Activated CD8-positive, alpha-beta memory T cell treated with anti-CD3 and anti-CD28 coated beads, Interleukin-2, amount 50 U/mL, for 4 hours (primary cell): ENCODE measurements at regions not wholly inside any gene's neighbourhood (a gene's known extent, or its start where the extent isn't known, plus 50 kb on each side); places are given as distances from the start of the nearest gene placed in this dataset.

ENCODE experiments used
- DNase-seq: peaks from one replicate; pipeline ENCODE4 v3.0.0-alpha.2; 2020

GRCh38 chr14:99100497-99101270, 171.3 kb downstream of the BCL11B start:
- DNase-seq = no peak

- no peak for DNase-seq
Measured at GRCh38 chr14:99101855-99102461, 170.0 kb downstream of the BCL11B start.

- no peak for DNase-seq
Measured at GRCh38 chr14:99116741-99117295, 155.2 kb downstream of the BCL11B start.

- DNase-seq = no peak
Measured at GRCh38 chr14:99117671-99118045, 154.3 kb downstream of the BCL11B start.

- DNase-seq = no peak
Measured at GRCh38 chr14:99118046-99118721, 153.8 kb downstream of the BCL11B start.

GRCh38 chr14:99118946-99119345, 153.1 kb downstream of the BCL11B start:
- DNase-seq = no peak
